ENCODE measurements at regions not wholly inside any gene's neighbourhood (a gene's known extent, or its start where the extent isn't known, plus 50 kb on each side); places are given as distances from the start of the nearest gene placed in this dataset.

GRCh38 chr7:68224041-68224741 lies 1227.6 kb downstream of the TYW1 start:
- TF ChIP-seq EZH2 (IDR thresholded peaks at IDR 0.05; ENCODE audit: insufficient read depth, low read length), result no peak
- TF ChIP-seq, protein P1, sequence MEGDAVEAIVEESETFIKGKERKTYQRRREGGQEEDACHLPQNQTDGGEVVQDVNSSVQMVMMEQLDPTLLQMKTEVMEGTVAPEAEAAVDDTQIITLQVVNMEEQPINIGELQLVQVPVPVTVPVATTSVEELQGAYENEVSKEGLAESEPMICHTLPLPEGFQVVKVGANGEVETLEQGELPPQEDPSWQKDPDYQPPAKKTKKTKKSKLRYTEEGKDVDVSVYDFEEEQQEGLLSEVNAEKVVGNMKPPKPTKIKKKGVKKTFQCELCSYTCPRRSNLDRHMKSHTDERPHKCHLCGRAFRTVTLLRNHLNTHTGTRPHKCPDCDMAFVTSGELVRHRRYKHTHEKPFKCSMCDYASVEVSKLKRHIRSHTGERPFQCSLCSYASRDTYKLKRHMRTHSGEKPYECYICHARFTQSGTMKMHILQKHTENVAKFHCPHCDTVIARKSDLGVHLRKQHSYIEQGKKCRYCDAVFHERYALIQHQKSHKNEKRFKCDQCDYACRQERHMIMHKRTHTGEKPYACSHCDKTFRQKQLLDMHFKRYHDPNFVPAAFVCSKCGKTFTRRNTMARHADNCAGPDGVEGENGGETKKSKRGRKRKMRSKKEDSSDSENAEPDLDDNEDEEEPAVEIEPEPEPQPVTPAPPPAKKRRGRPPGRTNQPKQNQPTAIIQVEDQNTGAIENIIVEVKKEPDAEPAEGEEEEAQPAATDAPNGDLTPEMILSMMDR (IDR thresholded peaks at IDR 0.05; ENCODE audit: insufficient read depth, low read depth, low read length), result no peak

All from astrocyte (in vitro differentiated cells and primary cell).